22Rv1 (cell line): ENCODE measurements at regions not wholly inside any gene's neighbourhood (a gene's known extent, or its start where the extent isn't known, plus 50 kb on each side); places are given as distances from the start of the nearest gene placed in this dataset.

ENCODE experiments used
- CTCF ChIP-seq: fragments of 450-650 bp; IDR thresholded peaks from 2 replicates; pipeline ENCODE4 v1.5.1; 2017; ENCODE audit warnings: mild to moderate bottlenecking
- ZFX ChIP-seq: fragments of 450-650 bp; IDR thresholded peaks from 2 replicates; pipeline ENCODE4 v1.6.1; 2017; ENCODE audit warnings: antibody characterized with exemption, borderline replicate concordance

- TF ChIP-seq CTCF (no peak), ZFX (no peak)
These were observed 558.3 kb downstream of the CHSY3 start for GRCh38 chr5:130462516-130462915.
